ENCODE measurements at regions not wholly inside any gene's neighbourhood (a gene's known extent, or its start where the extent isn't known, plus 50 kb on each side); places are given as distances from the start of the nearest gene placed in this dataset.

DNA sequence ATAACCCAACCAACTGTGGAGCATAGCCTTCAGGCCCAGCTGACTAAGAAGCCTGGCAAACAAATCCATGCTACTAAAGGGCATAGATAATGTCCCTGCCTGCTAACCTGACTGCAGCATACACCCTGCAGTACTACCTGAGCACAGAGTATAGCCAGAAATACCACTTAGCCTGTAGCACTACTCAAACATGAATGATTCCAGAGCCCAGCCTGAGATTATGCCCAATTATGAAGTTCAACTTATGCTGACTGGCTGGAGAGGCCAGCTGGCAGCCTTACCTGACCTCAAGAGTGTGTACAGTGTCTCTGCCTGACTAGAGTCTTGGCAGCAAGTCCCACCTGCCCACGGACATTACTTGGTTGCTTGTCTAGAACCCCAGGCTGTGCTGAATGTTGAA, 1265.3 kb downstream of the CDH11 start:
- Mint-ChIP-seq H3K4me3 (no peak overlapping the region), H3K9me3 (peaks cover 8% of the 10 kb centered on the region; the same call in 1 of the 2 replicates), H3K36me3 (ENCODE audit: low read depth) (no peaks in the 10 kb centered on the region), H3K27ac (no peak overlapping the region), H3K4me1 (ENCODE audit: low read depth) (no peaks in the 10 kb centered on the region), H3K27me3 (ENCODE audit: insufficient read depth) (no peaks in the 10 kb centered on the region)
- TF ChIP-seq, protein P1, sequence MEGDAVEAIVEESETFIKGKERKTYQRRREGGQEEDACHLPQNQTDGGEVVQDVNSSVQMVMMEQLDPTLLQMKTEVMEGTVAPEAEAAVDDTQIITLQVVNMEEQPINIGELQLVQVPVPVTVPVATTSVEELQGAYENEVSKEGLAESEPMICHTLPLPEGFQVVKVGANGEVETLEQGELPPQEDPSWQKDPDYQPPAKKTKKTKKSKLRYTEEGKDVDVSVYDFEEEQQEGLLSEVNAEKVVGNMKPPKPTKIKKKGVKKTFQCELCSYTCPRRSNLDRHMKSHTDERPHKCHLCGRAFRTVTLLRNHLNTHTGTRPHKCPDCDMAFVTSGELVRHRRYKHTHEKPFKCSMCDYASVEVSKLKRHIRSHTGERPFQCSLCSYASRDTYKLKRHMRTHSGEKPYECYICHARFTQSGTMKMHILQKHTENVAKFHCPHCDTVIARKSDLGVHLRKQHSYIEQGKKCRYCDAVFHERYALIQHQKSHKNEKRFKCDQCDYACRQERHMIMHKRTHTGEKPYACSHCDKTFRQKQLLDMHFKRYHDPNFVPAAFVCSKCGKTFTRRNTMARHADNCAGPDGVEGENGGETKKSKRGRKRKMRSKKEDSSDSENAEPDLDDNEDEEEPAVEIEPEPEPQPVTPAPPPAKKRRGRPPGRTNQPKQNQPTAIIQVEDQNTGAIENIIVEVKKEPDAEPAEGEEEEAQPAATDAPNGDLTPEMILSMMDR (IDR thresholded peaks at IDR 0.05) = no peak
- DNase-seq = no peak

DNA sequence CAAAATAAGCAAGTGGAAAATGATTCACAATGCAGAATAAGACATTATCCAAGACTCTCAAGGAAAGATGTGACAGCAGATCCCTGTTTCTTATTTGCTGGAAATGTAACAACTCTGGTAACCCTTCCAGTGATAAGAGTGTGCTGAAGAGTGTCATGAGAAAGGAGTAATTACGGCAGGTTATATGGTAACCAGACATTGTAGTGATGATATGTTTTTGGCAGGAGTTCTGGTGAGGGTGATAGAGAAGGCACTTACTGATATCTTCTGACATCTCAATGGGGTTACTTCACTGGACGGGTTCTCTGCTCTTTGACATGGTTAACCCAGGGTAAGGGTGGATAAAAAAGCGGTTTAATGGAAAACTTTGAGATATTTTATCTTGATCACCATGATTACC, 1270.9 kb downstream of the CDH11 start:
- Mint-ChIP-seq H3K27me3 (ENCODE audit: insufficient read depth) (no peaks in the 10 kb centered on the region), H3K27ac (no peak overlapping the region), H3K4me3 (no peak overlapping the region), H3K9me3 (peaks cover 31% of the 10 kb centered on the region), H3K36me3 (ENCODE audit: low read depth) (no peaks in the 10 kb centered on the region), H3K4me1 (ENCODE audit: low read depth) (no peaks in the 10 kb centered on the region)
- no peak for DNase-seq
- TF ChIP-seq, protein P1 (IDR thresholded peaks at IDR 0.05) = no peak

DNA sequence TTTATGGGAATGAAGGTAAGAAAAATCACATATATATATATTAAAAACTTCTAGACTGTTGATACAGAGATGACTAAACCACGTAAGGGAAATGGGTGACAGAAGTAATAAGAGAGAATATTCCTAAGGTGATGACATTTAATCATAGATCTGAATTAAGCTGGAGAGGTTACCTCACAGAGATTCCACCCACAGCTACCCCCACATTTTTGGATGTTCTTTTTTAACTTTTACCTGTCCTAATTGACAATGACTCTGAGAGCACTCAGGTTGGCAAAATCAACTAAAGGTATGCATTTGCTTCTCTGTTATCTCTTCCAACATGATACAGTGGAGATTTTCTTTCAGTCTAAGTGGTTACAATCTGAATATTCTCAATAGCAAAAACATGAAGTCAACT, 1280.6 kb downstream of the CDH11 start:
- TF ChIP-seq, protein P1 (IDR thresholded peaks at IDR 0.05) = no peak
- no peaks in the 10 kb centered on the region for H3K36me3 Mint-ChIP-seq (ENCODE audit: low read depth)
- no peaks in the 10 kb centered on the region for H3K4me1 Mint-ChIP-seq (ENCODE audit: low read depth)
- DNase-seq = no peak
- peaks cover 36% of the 10 kb centered on the region for H3K9me3 Mint-ChIP-seq
- H3K27me3 Mint-ChIP-seq (ENCODE audit: insufficient read depth) = no peaks in the 10 kb centered on the region
- H3K4me3 Mint-ChIP-seq = no peak overlapping the region
- no peak overlapping the region for H3K27ac Mint-ChIP-seq

DNA sequence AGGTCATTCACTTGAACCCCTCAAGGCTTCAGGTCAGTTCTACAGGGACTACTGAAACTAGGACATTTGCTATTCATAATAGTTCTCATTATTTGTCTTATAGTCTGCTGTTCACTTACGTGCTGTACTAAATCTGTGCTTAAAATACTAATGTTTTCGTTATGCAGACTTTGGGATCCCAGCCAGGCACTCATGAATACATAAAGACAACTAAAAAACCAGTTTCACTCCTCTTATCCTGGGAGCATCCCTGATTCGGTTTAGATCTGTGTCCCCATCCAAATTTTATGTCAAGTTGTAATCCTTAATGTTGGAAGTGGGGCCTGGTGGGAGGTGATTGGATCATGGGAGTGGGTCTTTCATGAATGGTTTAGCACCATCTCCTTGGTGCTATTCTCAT, 1291.8 kb downstream of the CDH11 start:
- Mint-ChIP-seq H3K27ac (no peak overlapping the region), H3K9me3 (peaks cover 24% of the 10 kb centered on the region), H3K27me3 (ENCODE audit: insufficient read depth) (no peaks in the 10 kb centered on the region; the same call in 1 of the 2 replicates), H3K4me3 (no peak overlapping the region), H3K4me1 (ENCODE audit: low read depth) (no peaks in the 10 kb centered on the region), H3K36me3 (ENCODE audit: low read depth) (no peaks in the 10 kb centered on the region)
- DNase-seq = no peak
- TF ChIP-seq, protein P1 (IDR thresholded peaks at IDR 0.05) = no peak

DNA sequence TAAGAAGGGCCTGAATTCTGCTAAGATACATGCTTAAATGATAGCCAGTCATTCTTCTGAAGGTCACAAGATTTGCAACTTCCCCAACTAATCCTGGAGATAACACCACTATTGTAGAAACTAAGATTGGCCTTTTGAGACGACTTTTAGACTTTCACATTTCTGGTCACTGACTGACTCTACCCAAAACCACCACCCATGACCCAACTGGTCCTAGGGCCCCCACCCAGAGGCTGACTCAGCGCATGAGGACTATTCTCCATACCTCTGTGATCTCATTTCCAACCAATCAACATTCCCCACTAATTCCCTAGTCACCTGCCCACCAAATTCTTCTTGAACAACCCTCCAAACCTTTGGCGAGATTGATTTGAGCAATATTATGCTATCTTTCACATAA, 1299.0 kb downstream of the CDH11 start:
- Mint-ChIP-seq H3K4me3 (no peak overlapping the region), H3K27ac (no peak overlapping the region), H3K4me1 (ENCODE audit: low read depth) (no peaks in the 10 kb centered on the region), H3K27me3 (ENCODE audit: insufficient read depth) (no peaks in the 10 kb centered on the region), H3K9me3 (peaks cover 26% of the 10 kb centered on the region), H3K36me3 (ENCODE audit: low read depth) (no peaks in the 10 kb centered on the region)
- TF ChIP-seq, protein P1 (IDR thresholded peaks at IDR 0.05) = no peak
- DNase-seq = no peak

DNA sequence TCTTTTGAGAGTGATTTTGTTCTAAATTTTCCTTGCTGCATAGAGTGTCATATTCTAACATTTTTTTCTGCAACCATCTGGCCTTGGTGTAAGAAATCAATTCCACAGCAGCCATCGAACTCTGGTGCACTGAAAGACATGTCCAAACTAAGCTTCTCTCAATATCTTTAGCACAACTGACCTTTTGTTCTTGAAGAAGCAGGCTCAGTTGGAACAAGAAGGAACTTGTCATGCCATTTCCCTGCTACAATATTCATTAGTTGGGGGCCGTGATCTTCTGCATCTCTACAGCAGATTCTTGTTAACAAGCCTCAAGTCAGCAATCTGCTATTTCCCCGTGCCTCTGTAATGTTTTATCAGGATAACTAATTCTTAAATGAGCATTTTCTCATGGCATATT, 1305.6 kb downstream of the CDH11 start:
- Mint-ChIP-seq H3K4me3 (no peak overlapping the region), H3K36me3 (ENCODE audit: low read depth) (no peaks in the 10 kb centered on the region), H3K27me3 (ENCODE audit: insufficient read depth) (no peaks in the 10 kb centered on the region), H3K9me3 (peaks cover 23% of the 10 kb centered on the region), H3K4me1 (ENCODE audit: low read depth) (no peaks in the 10 kb centered on the region), H3K27ac (no peak overlapping the region)
- DNase-seq = no peak
- TF ChIP-seq, protein P1 (IDR thresholded peaks at IDR 0.05) = no peak

Measured in HFFc6 (cell line).